ENCODE measurements at regions not wholly inside any gene's neighbourhood (a gene's known extent, or its start where the extent isn't known, plus 50 kb on each side); places are given as distances from the start of the nearest gene placed in this dataset.

DNA sequence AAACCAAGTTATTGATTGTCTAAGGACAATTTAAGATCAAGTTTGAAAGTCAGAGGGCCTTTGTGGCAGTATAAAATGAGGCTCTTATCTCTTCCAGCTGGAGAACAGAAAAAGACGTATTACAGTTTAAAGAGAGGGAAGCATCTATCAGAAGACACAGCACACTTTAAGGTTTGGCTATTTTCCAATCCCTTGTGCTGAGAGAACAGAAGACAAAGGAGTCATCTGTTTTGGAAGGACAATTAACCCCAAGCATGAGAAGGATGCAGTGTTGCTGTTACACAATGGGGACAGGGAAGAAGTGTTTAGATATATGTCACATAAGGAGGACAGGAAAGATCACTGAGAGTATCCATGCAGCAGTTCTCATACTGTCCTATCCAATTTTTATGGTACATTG lies 1224.2 kb upstream of the SORCS1 start:
- DNase-seq (ENCODE audit: low spot score): no peak
- Histone ChIP-seq H3K4me3 (no peak overlapping the region), H3K27ac (no peak overlapping the region)
- TF ChIP-seq, protein P1, sequence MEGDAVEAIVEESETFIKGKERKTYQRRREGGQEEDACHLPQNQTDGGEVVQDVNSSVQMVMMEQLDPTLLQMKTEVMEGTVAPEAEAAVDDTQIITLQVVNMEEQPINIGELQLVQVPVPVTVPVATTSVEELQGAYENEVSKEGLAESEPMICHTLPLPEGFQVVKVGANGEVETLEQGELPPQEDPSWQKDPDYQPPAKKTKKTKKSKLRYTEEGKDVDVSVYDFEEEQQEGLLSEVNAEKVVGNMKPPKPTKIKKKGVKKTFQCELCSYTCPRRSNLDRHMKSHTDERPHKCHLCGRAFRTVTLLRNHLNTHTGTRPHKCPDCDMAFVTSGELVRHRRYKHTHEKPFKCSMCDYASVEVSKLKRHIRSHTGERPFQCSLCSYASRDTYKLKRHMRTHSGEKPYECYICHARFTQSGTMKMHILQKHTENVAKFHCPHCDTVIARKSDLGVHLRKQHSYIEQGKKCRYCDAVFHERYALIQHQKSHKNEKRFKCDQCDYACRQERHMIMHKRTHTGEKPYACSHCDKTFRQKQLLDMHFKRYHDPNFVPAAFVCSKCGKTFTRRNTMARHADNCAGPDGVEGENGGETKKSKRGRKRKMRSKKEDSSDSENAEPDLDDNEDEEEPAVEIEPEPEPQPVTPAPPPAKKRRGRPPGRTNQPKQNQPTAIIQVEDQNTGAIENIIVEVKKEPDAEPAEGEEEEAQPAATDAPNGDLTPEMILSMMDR (IDR thresholded peaks at IDR 0.05): no peak

DNA sequence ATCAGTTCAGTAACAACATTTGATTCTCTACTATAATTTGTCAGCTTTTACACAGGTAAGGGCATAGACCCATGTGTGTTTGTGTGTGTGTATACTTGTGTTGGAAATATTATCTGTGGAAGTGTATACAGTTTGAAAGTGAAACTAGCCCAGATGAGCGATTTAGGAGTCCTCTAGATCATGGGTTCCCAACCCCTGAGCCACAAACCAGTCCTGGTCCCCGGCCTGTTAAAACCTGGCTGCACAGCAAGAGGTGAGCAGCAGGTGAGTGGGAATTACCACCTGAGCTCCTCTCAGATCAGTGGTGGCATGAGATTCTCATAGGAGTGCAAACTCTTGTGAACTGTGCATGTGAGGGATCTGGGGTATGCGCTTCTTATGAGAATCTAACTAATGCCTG lies 1221.5 kb upstream of the SORCS1 start:
- no peak overlapping the region for H3K27ac ChIP-seq
- no peak for DNase-seq (ENCODE audit: low spot score)
- H3K4me3 ChIP-seq: no peak overlapping the region
- TF ChIP-seq, protein P1 (IDR thresholded peaks at IDR 0.05): no peak

DNA sequence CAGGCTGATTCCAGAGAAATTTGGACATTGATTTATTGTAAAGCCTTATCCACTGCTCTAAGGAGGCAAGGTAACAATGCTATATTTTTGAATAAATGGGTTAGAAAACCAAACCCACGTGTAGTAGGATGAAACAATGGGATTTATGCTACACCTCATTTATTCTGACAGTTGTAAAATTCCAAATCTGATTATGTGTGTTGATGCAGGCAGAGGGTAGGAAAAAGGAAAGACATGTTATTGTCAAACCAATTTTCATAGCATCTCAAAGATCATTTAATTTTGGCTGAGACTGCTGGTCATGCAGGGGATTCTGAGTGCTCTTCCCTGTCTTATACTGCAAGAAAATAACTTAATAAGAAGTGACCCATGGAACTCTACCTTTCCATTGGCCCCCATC lies 1219.9 kb upstream of the SORCS1 start:
- DNase-seq (ENCODE audit: low spot score): no peak
- TF ChIP-seq, protein P1 (IDR thresholded peaks at IDR 0.05): no peak
- H3K27ac ChIP-seq: no peak overlapping the region

DNA sequence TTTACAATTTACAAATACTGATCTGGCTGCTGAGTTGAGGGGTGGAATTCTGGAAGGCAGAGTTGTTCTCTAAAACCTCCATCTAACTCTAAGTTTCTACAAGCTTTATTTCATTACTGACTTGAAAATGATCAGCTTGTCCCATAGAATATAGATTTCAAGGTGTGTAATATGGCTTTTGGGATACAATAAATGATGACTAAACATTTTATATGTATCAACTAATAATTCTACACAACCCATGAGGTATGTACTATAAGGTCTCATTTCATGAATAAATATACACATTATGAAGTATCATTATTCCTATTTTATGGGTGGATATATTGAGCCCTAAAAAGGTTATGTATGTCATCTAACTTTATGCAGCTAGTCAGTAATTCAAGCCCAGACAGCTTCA lies 1214.3 kb upstream of the SORCS1 start:
- no peak for DNase-seq (ENCODE audit: low spot score)
- Histone ChIP-seq H3K27ac (no peak overlapping the region), H3K4me3 (no peak overlapping the region)
- TF ChIP-seq, protein P1 (IDR thresholded peaks at IDR 0.05): no peak

More for the DNA sequence above, 1219.9 kb upstream of the SORCS1 start:
- no peak overlapping the region for H3K4me3 ChIP-seq

DNA sequence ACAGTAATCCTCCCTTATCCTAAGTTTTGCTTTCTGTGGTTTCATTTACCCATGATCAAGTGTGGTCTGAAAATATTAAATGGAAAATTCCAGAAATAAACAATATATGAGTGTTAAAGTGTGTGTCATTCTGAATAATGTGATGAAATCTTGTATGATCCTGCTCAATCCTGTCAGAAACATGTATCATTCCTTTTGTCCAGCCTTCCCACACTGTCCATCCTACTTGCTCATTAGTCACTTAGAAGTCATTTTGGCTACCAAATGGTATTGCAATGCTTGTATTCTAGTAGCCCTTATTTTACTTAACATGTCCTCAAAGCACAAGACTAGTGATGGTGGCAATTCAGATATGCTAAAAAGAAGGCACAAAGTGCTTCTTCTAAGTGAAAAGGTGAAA lies 1211.2 kb upstream of the SORCS1 start:
- TF ChIP-seq, protein P1 (IDR thresholded peaks at IDR 0.05): no peak
- DNase-seq (ENCODE audit: low spot score): no peak
- Histone ChIP-seq H3K27ac (no peak overlapping the region), H3K4me3 (no peak overlapping the region)

DNA sequence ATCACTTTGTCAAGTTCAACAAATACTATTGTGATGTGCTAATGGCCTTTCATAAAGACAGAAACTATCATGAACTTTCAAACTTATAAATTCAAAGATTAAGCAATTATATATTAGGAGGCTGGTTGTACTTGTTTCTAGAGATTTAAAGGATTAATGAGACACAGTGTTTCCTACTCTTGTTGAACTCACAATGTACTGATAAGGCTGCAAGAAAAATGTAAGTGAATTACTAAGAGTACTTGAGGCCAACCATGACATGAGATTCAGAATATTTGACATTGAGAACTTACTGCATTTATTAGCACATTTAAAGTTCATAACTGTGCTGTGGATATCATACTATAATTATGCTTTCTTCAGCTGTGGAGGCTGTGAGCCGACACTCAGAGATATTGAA lies 1210.5 kb upstream of the SORCS1 start:
- Histone ChIP-seq H3K27ac (no peak overlapping the region), H3K4me3 (no peak overlapping the region)
- TF ChIP-seq, protein P1 (IDR thresholded peaks at IDR 0.05): no peak
- no peak for DNase-seq (ENCODE audit: low spot score)

DNA sequence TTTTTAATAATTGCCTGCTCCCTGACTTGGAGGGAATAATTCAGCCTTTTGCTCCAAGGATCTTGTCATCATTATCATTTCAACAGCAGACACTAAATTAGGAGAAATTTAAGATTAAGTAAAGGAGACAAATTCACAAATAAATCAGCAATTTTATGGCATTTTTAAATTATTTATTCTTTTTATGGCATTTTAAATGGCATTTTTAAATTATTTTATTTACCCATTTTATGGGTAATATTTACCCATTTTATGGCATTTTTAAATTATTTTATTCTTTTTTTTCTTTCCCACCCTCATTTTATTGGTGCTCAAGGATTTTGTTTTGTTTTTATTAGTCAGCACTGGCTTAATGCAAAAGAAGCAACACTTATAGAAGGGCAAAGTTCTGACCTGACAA lies 1201.0 kb upstream of the SORCS1 start:
- Histone ChIP-seq H3K27ac (no peak overlapping the region), H3K4me3 (no peak overlapping the region)
- DNase-seq (ENCODE audit: low spot score): no peak
- TF ChIP-seq, protein P1 (IDR thresholded peaks at IDR 0.05): no peak
